Activated CD4-positive, alpha-beta memory T cell treated with anti-CD3 and anti-CD28 coated beads, Interleukin-2, amount 10 ng/mL, durations not matched to agents 7 days and 5 days (primary cell): ENCODE measurements at regions not wholly inside any gene's neighbourhood (a gene's known extent, or its start where the extent isn't known, plus 50 kb on each side); places are given as distances from the start of the nearest gene placed in this dataset.
"Not testable (repeated sequence)": the region's sequence is repeated elsewhere in the genome, so short reads cannot be mapped to it uniquely, and the experiment has no call there.

Experiments
- CTCF ChIA-PET: fragments of 350-600 bp; sonication (Branson Sonifier 250); formaldehyde crosslinking; loops from one replicate; lab custom pipeline; 2021; ENCODE audit warnings: antibody characterized with exemption, inconsistent platforms; lab: Charles Lee
- POLR2A ChIA-PET: fragments of 350-600 bp; sonication (Branson Sonifier 250); formaldehyde crosslinking; loops from one replicate; lab custom pipeline; 2021; ENCODE audit warnings: antibody characterized with exemption; lab: Charles Lee
- DNase-seq: peaks from one replicate; pipeline ENCODE4 v3.0.0-alpha.2; 2020
- H3K27ac Mint-ChIP-seq: one replicate; pipeline ENCODE4 v1.8.0; 2021; ENCODE audit warnings: mild to moderate bottlenecking, mixed read lengths
- H3K27me3 Mint-ChIP-seq: one replicate; pipeline ENCODE4 v1.8.0; 2021; ENCODE audit warnings: mixed read lengths
- H3K36me3 Mint-ChIP-seq: one replicate; pipeline ENCODE4 v1.8.0; 2021; ENCODE audit warnings: low read depth, mixed read lengths
- H3K4me1 Mint-ChIP-seq: one replicate; pipeline ENCODE4 v1.8.0; 2021; ENCODE audit warnings: mixed read lengths
- H3K4me3 Mint-ChIP-seq: one replicate; pipeline ENCODE4 v1.8.0; 2021; ENCODE audit warnings: mild to moderate bottlenecking, mixed read lengths
- H3K9me3 Mint-ChIP-seq: one replicate; pipeline ENCODE4 v1.8.0; 2021; ENCODE audit warnings: mixed read lengths

DNA sequence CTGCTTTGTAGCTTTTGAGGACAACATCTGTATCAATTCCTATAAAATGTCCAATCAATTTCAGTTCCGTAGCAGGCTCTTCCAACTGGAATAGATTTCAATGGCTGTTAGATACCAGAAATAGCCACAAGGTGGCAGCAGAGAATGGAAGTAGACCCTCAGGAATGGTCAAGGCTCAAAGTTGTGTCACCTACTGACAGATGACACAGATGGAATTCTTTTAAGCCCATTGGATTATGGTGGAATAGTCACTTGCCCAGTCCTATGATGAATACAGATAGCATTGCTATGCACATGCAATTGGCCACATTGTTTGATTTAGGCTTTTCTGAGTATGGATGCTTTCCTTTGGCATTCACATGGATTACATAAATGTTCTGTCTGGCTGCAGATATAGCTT, 130.4 kb upstream of the RADX start:
- DNase-seq = peak; percentile 18

GRCh38 chrX:106484233-106484632, 127.5 kb upstream of the RADX start:
- Mint-ChIP-seq H3K27me3 (no peaks in the 10 kb centered on the region), H3K9me3 (no peaks in the 10 kb centered on the region), H3K4me1 (peaks cover 23% of the 10 kb centered on the region), H3K4me3 (peak overlapping the region; percentile 57), H3K27ac (peak overlapping the region; percentile 88), H3K36me3 (no peaks in the 10 kb centered on the region)
- ChIA-PET POLR2A (interaction anchor here (1.7 kb wide), 1 partner anchor 128 kb away, joined by 9 read pairs; the partner anchor contains the start of gene RADX), CTCF (no interaction called here)
- peak; percentile 20 for DNase-seq

More for the DNA sequence above, 130.4 kb upstream of the RADX start:
- no peak overlapping the region for H3K27ac Mint-ChIP-seq
- ChIA-PET CTCF (interaction anchor here (1.0 to 1.4 kb wide), 2 partner anchors 127 to 138 kb away, joined by 3 to 5 read pairs; no protein-coding TSS in a partner anchor), POLR2A (no interaction called here)
- peaks cover 23% of the 10 kb centered on the region for H3K4me1 Mint-ChIP-seq
- no peaks in the 10 kb centered on the region for H3K36me3 Mint-ChIP-seq
- H3K27me3 Mint-ChIP-seq = no peaks in the 10 kb centered on the region
- H3K4me3 Mint-ChIP-seq = no peak overlapping the region
- no peaks in the 10 kb centered on the region for H3K9me3 Mint-ChIP-seq

- DNase-seq, CTCF ChIA-PET, H3K27me3 Mint-ChIP-seq, H3K4me3 Mint-ChIP-seq, H3K4me1 Mint-ChIP-seq, H3K36me3 Mint-ChIP-seq, H3K27ac Mint-ChIP-seq, H3K9me3 Mint-ChIP-seq: not testable (repeated sequence)
- POLR2A ChIA-PET = interaction anchor here (0.7 kb wide), 1 partner anchor 43 kb away, joined by 3 read pairs; no protein-coding TSS in a partner anchor
Observed at GRCh38 chrX:106493210-106493816, 118.5 kb upstream of the RADX start.

DNA sequence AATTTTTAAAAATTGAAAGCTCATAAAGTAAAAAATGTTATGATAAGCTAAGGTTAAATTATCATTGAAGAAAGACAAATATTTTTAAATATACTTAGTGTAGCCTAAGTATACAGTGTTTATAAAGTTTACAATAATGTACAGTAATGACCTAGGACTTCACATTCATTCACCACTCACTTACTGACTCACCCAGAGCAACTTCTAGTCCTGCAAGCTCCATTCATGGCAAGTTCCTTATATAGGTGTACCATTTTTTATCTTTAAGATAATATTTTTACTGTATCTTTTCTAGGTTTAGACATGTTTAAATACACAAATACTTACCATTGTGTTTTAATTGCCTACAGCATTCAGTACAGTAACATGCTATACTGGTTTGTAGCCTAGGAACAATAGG, 112.3 kb upstream of the RADX start:
- Mint-ChIP-seq H3K36me3 (no peaks in the 10 kb centered on the region), H3K27ac (no peak overlapping the region), H3K9me3 (no peaks in the 10 kb centered on the region), H3K4me3 (no peak overlapping the region), H3K4me1 (peaks cover 3% of the 10 kb centered on the region), H3K27me3 (no peaks in the 10 kb centered on the region)
- no peak for DNase-seq
- POLR2A ChIA-PET = no interaction called here
- CTCF ChIA-PET = no interaction called here

DNA sequence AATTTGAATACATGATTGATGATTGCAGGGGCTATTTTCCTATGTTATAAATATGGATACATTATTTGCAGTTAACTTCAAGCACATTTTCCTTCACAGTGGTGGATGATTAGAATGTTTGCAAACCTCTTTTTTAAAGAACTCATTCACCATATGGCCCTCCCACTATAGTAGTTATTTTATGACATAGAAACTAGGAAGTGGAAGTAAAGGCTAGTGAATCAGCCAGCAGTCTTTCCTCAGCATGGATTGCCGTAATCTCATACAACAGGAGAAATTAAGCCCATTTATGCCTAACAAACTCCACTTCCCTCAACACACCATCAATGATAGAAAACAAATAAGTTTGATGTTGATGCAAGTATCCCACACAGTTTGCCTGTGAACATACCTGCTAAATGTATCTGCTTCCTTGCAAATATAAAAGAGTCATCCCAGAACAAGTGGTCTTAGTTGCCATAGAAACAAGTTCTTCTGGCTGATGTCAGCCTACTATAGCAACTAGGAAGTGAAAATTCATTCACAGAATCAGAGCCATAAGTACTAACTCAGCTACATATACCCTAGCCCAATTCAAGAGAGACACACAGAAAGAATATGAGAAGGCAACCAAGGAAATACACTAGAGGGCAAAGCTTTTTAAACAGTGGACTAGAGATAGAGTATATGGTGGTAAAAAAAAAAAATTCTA, 100.9 kb upstream of the RADX start:
- Mint-ChIP-seq H3K27ac (no peak overlapping the region), H3K4me1 (peaks cover 4% of the 10 kb centered on the region), H3K9me3 (no peaks in the 10 kb centered on the region), H3K27me3 (no peaks in the 10 kb centered on the region), H3K36me3 (no peaks in the 10 kb centered on the region), H3K4me3 (no peak overlapping the region)
- DNase-seq = no peak
- ChIA-PET CTCF (no interaction called here), POLR2A (no interaction called here)
